ENCODE measurements at regions not wholly inside any gene's neighbourhood (a gene's known extent, or its start where the extent isn't known, plus 50 kb on each side); places are given as distances from the start of the nearest gene placed in this dataset.
"Not testable (repeated sequence)": the region's sequence is repeated elsewhere in the genome, so short reads cannot be mapped to it uniquely, and the experiment has no call there.

DNA sequence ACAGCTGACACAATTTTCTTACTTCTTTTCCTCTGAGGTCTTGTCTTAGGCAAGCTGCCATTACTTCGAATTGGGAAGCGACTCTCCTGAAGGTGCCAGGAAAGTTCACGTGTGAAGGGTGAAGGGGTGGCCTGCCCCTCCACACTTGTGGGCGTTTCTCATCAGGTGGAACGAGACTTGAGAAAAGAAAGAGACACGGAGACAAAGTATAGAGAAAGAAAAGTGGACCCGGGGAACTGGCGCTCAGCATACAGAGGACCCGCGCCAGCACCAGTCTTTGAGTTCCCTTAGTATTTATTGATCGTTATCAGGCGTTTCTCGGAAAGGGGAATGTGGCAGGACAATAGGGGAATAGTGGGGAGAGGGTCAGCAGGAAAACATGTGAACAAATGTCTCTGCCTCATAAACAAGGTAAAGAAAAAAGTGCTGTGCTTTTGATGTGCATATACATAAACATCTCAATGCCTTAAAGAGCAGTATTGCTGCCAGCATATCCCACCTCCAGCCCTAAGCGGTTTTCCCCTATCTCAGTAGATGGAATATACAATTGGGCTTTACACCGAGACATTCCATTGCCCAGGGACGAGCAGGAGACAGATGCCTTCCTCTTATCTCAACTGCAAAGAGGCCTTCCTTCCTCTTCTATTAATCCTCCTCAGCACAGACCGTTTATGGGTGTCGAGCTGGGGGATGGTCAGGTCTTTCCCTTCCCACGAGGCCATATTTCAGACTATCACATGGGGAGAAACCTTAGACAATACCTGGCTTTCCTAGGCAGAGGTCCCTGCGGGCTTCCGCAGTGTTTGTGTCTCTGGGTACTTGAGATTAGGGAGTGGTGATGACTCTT is 367.0 kb upstream of the SGCG start:
- not testable (repeated sequence) for H3K27ac ChIP-seq (ENCODE audit: low read depth in 2 of 2, low read length in 2 of 2); H3K27me3 ChIP-seq (ENCODE audit: control insufficient read depth in 2 of 2, insufficient read depth in 2 of 2, low read length in 2 of 2); H3K36me3 ChIP-seq (ENCODE audit: control insufficient read depth in 2 of 2, insufficient read depth in 2 of 2, low read length in 2 of 2); H3K4me1 ChIP-seq (ENCODE audit: control insufficient read depth in 2 of 2, insufficient read depth in 2 of 2, low read length in 2 of 2); H3K4me3 ChIP-seq (ENCODE audit: low read length in 2 of 2); H3K9ac ChIP-seq (ENCODE audit: low read depth in 1 of 2, low read length in 2 of 2); H3K9me3 ChIP-seq (ENCODE audit: control insufficient read depth in 2 of 2, low read length in 2 of 2)

DNA sequence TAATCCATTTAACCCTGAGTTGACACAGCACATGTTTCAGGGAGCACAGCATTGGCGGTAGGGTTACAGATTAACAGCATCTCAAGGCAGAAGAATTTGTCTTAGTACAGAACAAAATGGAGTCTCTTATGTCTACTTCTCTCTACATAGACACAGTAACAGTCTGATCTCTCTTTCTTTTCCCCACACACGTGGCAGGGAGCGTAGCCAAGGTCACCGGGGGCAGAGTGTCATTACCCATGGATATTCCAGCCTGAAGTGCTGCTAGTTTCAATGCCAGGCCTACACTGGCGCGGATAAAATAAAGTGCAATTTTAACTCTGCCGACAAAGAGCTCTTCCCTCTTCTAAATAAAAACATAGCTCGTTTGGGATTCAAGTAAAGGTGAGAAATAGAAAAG is 366.3 kb upstream of the SGCG start:
- H3K9me3 ChIP-seq (ENCODE audit: control insufficient read depth in 2 of 2, low read length in 2 of 2); H3K9ac ChIP-seq (ENCODE audit: low read depth in 1 of 2, low read length in 2 of 2); H3K4me3 ChIP-seq (ENCODE audit: low read length in 2 of 2); H3K4me1 ChIP-seq (ENCODE audit: control insufficient read depth in 2 of 2, insufficient read depth in 2 of 2, low read length in 2 of 2); H3K27me3 ChIP-seq (ENCODE audit: control insufficient read depth in 2 of 2, insufficient read depth in 2 of 2, low read length in 2 of 2); H3K36me3 ChIP-seq (ENCODE audit: control insufficient read depth in 2 of 2, insufficient read depth in 2 of 2, low read length in 2 of 2); H3K27ac ChIP-seq (ENCODE audit: low read depth in 2 of 2, low read length in 2 of 2): not testable (repeated sequence)

DNA sequence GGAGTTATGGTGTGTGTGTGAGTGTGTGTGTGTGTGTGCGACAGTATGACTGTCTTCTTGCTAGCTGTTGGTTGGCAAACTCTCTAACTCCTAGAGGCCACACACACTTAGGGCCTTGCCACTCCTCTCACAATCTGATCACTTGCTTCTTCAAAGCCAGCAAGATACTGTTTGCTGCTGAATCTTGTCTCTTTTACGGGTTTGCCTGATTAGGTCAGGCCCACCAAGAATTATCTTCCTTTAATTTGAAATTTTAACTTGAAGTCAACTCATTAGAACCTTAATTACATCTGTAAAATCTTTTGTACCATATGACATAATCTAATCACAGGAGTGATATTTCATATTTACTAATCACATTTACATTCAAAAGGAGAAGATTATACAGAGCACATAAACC is 359.2 kb upstream of the SGCG start:
- no peaks in the 10 kb centered on the region for H3K9me3 ChIP-seq (ENCODE audit: control insufficient read depth in 2 of 2, low read length in 2 of 2)
- no peak overlapping the region for H3K9ac ChIP-seq (ENCODE audit: low read depth in 1 of 2, low read length in 2 of 2)
- H3K36me3 ChIP-seq (ENCODE audit: control insufficient read depth in 2 of 2, insufficient read depth in 2 of 2, low read length in 2 of 2) = no peaks in the 10 kb centered on the region
- no peak overlapping the region for H3K27ac ChIP-seq (ENCODE audit: low read depth in 2 of 2, low read length in 2 of 2)
- no peak overlapping the region for H3K4me3 ChIP-seq (ENCODE audit: low read length in 2 of 2)
- H3K4me1 ChIP-seq (ENCODE audit: control insufficient read depth in 2 of 2, insufficient read depth in 2 of 2, low read length in 2 of 2) = no peaks in the 10 kb centered on the region
- no peaks in the 10 kb centered on the region for H3K27me3 ChIP-seq (ENCODE audit: control insufficient read depth in 2 of 2, insufficient read depth in 2 of 2, low read length in 2 of 2)

DNA sequence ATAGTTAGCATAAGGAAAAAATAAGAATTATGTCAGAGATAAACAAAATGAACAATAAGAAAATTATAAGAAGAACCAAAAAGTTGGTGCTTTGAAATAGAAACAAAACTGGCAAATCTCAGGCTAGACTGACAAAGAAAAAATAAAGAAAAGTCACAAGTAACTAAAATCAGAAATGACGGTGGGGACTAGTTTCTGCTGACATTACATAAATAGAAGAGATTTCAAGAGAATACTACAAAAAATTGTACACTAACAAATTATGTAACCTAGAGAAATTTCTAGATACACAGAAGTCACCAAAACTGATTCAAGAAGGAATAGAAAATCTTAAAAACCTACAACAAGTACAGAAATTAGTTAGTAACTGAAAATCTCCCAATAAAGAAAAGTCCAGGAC is 355.6 kb upstream of the SGCG start:
- no peaks in the 10 kb centered on the region for H3K36me3 ChIP-seq (ENCODE audit: control insufficient read depth in 2 of 2, insufficient read depth in 2 of 2, low read length in 2 of 2)

DNA sequence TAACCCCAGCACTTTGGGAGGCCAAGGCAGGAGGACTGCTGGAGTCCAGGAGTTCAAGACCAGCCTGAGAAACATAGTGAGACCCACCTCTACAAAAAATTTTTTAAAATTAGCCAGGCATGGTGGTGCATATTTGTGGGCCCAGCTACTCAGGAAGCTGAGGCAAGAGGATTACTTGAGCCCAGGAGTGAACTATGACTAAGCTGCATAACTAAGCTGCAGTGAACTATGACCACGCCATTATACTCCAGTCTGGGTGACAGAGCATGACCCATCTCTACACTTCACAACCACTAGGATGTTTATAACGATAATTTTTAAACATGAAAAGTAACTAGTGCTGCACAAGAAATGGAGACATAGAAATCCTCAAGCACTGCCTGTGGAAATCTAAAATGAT is 352.7 kb upstream of the SGCG start:
- Histone ChIP-seq H3K27me3 (ENCODE audit: control insufficient read depth in 2 of 2, insufficient read depth in 2 of 2, low read length in 2 of 2) (no peaks in the 10 kb centered on the region), H3K27ac (ENCODE audit: low read depth in 2 of 2, low read length in 2 of 2) (no peak overlapping the region), H3K36me3 (ENCODE audit: control insufficient read depth in 2 of 2, insufficient read depth in 2 of 2, low read length in 2 of 2) (no peaks in the 10 kb centered on the region), H3K4me1 (ENCODE audit: control insufficient read depth in 2 of 2, insufficient read depth in 2 of 2, low read length in 2 of 2) (no peaks in the 10 kb centered on the region), H3K9me3 (ENCODE audit: control insufficient read depth in 2 of 2, low read length in 2 of 2) (no peaks in the 10 kb centered on the region), H3K9ac (ENCODE audit: low read depth in 1 of 2, low read length in 2 of 2) (no peak overlapping the region), H3K4me3 (ENCODE audit: low read length in 2 of 2) (no peak overlapping the region)

More for the DNA sequence above, 355.6 kb upstream of the SGCG start:
- Histone ChIP-seq H3K4me3 (ENCODE audit: low read length in 2 of 2) (no peak overlapping the region), H3K27ac (ENCODE audit: low read depth in 2 of 2, low read length in 2 of 2) (no peak overlapping the region), H3K9ac (ENCODE audit: low read depth in 1 of 2, low read length in 2 of 2) (no peak overlapping the region), H3K4me1 (ENCODE audit: control insufficient read depth in 2 of 2, insufficient read depth in 2 of 2, low read length in 2 of 2) (no peaks in the 10 kb centered on the region), H3K27me3 (ENCODE audit: control insufficient read depth in 2 of 2, insufficient read depth in 2 of 2, low read length in 2 of 2) (no peaks in the 10 kb centered on the region), H3K9me3 (ENCODE audit: control insufficient read depth in 2 of 2, low read length in 2 of 2) (no peaks in the 10 kb centered on the region)

DNA sequence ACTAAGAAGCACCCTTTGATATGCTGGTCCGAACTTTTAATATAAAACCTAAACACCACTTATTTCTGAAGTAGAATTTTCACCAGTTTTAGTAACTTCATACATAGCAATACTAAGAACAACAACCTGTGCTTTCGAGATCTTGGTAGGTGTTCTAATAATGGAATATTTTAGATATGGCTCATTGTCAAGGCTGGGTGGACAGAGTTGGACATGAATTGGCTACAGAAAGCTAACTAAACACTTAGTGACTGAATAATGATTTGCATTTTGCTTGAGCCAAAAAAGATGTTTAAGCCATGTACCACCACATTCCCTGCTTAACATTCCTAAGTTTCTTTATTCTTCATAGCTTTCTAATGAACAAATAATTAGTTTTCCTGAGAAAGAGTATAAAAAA is 344.3 kb upstream of the SGCG start:
- Histone ChIP-seq H3K27ac (ENCODE audit: low read depth in 2 of 2, low read length in 2 of 2) (no peak overlapping the region), H3K9ac (ENCODE audit: low read depth in 1 of 2, low read length in 2 of 2) (no peak overlapping the region), H3K4me3 (ENCODE audit: low read length in 2 of 2) (no peak overlapping the region), H3K36me3 (ENCODE audit: control insufficient read depth in 2 of 2, insufficient read depth in 2 of 2, low read length in 2 of 2) (no peaks in the 10 kb centered on the region), H3K27me3 (ENCODE audit: control insufficient read depth in 2 of 2, insufficient read depth in 2 of 2, low read length in 2 of 2) (peaks cover 0 to 3% of the 10 kb centered on the region in 2 donors), H3K9me3 (ENCODE audit: control insufficient read depth in 2 of 2, low read length in 2 of 2) (no peaks in the 10 kb centered on the region), H3K4me1 (ENCODE audit: control insufficient read depth in 2 of 2, insufficient read depth in 2 of 2, low read length in 2 of 2) (no peaks in the 10 kb centered on the region)

DNA sequence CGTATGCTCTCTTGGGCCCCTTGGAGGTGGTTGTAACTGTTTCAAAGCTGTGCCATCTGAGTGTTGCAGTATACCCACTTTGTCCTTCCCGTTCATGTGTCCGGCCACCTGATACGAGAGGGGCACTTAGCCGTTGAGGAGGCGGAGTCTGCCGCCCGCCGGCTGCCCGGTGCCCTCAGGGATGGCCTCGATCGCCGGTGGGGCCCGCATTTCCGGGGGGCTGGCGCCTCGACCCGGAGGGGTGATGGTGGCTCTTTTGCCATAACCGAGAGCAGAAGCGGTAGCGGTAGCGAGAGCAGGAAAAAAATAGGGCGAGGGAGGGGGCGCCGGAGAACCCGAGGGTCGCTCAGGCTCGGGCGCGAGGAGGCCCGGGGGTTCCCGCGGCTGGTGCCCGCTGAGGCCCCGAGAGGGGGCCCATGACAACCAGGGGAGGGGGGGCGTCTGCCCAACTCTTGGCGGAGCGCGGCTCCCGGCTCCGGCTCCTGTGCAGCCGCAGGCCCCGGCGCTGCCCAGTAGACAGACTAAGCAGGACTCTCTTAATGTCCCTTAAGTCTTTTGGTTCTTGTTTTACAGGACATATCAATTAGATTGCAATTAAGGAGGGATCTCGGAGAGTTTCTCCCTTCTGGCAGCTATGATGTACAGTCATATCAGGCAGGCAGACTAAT is 342.7 kb upstream of the SGCG start:
- no peaks in the 10 kb centered on the region for H3K4me1 ChIP-seq (ENCODE audit: control insufficient read depth in 2 of 2, insufficient read depth in 2 of 2, low read length in 2 of 2)
- H3K27ac ChIP-seq (ENCODE audit: low read depth in 2 of 2, low read length in 2 of 2) = no peak overlapping the region
- peaks cover 0 to 3% of the 10 kb centered on the region in 2 donors for H3K27me3 ChIP-seq (ENCODE audit: control insufficient read depth in 2 of 2, insufficient read depth in 2 of 2, low read length in 2 of 2)
- no peak overlapping the region for H3K9ac ChIP-seq (ENCODE audit: low read depth in 1 of 2, low read length in 2 of 2)
- H3K4me3 ChIP-seq (ENCODE audit: low read length in 2 of 2) = no peak overlapping the region
- H3K9me3 ChIP-seq (ENCODE audit: control insufficient read depth in 2 of 2, low read length in 2 of 2) = no peaks in the 10 kb centered on the region
- H3K36me3 ChIP-seq (ENCODE audit: control insufficient read depth in 2 of 2, insufficient read depth in 2 of 2, low read length in 2 of 2) = no peaks in the 10 kb centered on the region

DNA sequence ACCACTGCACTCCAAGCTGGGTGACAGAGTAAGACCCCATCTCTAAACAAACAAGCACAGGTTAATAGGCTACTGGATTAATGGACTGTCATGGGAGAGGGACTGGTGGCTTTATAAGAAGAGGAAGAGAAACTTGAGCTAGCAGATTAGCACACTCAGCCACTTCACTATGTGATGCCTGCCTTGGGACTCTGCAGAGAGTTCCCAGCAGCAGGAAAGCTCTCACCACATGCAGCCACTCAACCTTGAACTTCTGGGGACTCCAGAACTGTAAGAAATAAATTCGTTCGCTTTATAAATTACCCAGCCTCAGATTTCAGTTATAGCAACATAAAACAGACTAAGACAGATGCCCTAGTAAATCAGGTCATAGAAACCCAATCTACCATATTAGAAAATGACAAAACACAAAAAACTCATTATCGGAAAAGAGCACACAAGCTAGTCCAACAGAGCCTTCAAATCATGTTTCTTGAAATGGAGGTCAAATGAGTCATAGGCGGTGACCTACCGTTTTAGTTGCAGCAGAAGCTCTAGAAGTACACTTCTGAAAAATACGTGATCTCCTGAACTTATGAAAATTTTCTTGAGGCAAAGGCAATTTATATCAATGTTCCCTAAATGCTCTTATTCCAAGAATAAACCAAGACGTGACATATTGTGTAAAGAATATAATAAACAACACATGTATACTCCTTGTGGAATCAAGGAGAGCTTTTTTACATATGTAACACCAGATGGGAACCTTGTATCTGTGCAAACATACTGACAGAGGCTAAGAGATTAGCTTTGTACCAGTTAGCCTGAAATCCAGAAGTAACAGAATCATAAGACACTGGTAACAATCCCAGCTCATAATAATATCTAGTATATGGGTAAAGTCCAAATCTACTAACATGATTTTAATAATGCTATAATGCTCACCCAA is 340.9 kb upstream of the SGCG start:
- Histone ChIP-seq H3K27ac (ENCODE audit: low read depth in 2 of 2, low read length in 2 of 2) (no peak overlapping the region), H3K4me1 (ENCODE audit: control insufficient read depth in 2 of 2, insufficient read depth in 2 of 2, low read length in 2 of 2) (no peaks in the 10 kb centered on the region), H3K9ac (ENCODE audit: low read depth in 1 of 2, low read length in 2 of 2) (no peak overlapping the region), H3K4me3 (ENCODE audit: low read length in 2 of 2) (no peak overlapping the region), H3K36me3 (ENCODE audit: control insufficient read depth in 2 of 2, insufficient read depth in 2 of 2, low read length in 2 of 2) (no peaks in the 10 kb centered on the region), H3K27me3 (ENCODE audit: control insufficient read depth in 2 of 2, insufficient read depth in 2 of 2, low read length in 2 of 2) (peaks cover 0 to 3% of the 10 kb centered on the region in 2 donors), H3K9me3 (ENCODE audit: control insufficient read depth in 2 of 2, low read length in 2 of 2) (no peaks in the 10 kb centered on the region)

DNA sequence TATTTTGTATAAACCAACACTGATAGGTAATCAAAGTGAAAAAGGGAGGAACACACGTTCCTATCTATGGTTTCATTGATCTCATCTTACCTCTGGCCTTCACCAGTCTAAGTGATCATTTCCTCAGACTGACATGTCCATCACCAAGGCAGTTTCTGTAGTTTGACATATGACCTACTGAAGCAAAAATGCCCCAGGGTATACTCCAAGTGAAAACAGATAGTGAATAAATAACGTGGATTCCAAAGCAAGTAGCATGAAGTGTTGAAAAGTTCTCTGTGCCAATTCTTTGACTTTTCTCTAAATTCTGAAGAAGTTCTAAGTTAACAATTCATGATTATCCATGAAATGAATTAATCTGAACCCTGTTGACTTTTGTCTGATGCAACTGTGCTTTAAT is 334.2 kb upstream of the SGCG start:
- Histone ChIP-seq H3K9ac (ENCODE audit: low read depth in 1 of 2, low read length in 2 of 2) (no peak overlapping the region), H3K4me3 (ENCODE audit: low read length in 2 of 2) (no peak overlapping the region), H3K4me1 (ENCODE audit: control insufficient read depth in 2 of 2, insufficient read depth in 2 of 2, low read length in 2 of 2) (no peaks in the 10 kb centered on the region), H3K36me3 (ENCODE audit: control insufficient read depth in 2 of 2, insufficient read depth in 2 of 2, low read length in 2 of 2) (no peaks in the 10 kb centered on the region), H3K27me3 (ENCODE audit: control insufficient read depth in 2 of 2, insufficient read depth in 2 of 2, low read length in 2 of 2) (no peaks in the 10 kb centered on the region), H3K9me3 (ENCODE audit: control insufficient read depth in 2 of 2, low read length in 2 of 2) (no peaks in the 10 kb centered on the region), H3K27ac (ENCODE audit: low read depth in 2 of 2, low read length in 2 of 2) (no peak overlapping the region)

DNA sequence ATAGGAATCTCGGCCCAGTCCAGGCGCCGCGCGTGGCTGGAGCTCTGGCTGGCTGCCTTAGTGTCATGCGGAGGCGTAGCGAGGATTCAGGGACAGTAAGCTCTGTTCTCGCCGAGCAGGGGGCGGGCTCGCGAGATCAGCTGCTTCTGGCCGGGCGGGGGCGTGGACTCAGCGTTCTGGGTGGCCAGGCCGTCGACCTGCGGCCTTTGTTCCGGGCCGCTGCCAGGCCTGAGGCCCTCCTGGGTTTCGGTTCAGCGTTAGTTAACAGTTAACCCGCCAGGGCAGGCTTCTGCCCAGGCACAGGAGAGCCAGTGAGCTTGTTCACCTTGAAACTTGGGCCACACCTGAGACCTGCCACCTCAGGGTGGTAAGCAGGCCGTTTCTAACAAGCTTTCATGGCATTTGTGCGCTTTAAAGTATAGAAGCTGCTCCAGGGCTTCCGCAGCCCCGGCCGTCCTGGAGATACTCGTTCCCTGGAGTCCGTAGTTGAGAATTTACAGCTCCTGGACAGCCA is 332.2 kb upstream of the SGCG start:
- no peaks in the 10 kb centered on the region for H3K4me1 ChIP-seq (ENCODE audit: control insufficient read depth in 2 of 2, insufficient read depth in 2 of 2, low read length in 2 of 2)
- no peaks in the 10 kb centered on the region for H3K9me3 ChIP-seq (ENCODE audit: control insufficient read depth in 2 of 2, low read length in 2 of 2)
- no peaks in the 10 kb centered on the region for H3K36me3 ChIP-seq (ENCODE audit: control insufficient read depth in 2 of 2, insufficient read depth in 2 of 2, low read length in 2 of 2)
- H3K4me3 ChIP-seq (ENCODE audit: low read length in 2 of 2) = no peak overlapping the region
- no peak overlapping the region for H3K9ac ChIP-seq (ENCODE audit: low read depth in 1 of 2, low read length in 2 of 2)
- H3K27ac ChIP-seq (ENCODE audit: low read depth in 2 of 2, low read length in 2 of 2) = no peak overlapping the region
- H3K27me3 ChIP-seq (ENCODE audit: control insufficient read depth in 2 of 2, insufficient read depth in 2 of 2, low read length in 2 of 2) = no peaks in the 10 kb centered on the region

Measured in mucosa of rectum (tissue), 2 donors.